ENCODE measurements at regions not wholly inside any gene's neighbourhood (a gene's known extent, or its start where the extent isn't known, plus 50 kb on each side); places are given as distances from the start of the nearest gene placed in this dataset.
"Not testable (repeated sequence)": the region's sequence is repeated elsewhere in the genome, so short reads cannot be mapped to it uniquely, and the experiment has no call there.

- Histone ChIP-seq H3K4me3 (ENCODE audit: insufficient read length, low read depth) (no peak overlapping the region), H3K9ac (ENCODE audit: insufficient read length, low read depth) (no peak overlapping the region)
Observed at GRCh38 chr13:37510441-37510840, 88.1 kb downstream of the POSTN start.

GRCh38 chr13:37505531-37505930 is 93.0 kb downstream of the POSTN start:
- TF ChIP-seq ZNF274 (IDR thresholded peaks at IDR 0.05; ENCODE audit: low read depth, low read length), result no peak
- TF ChIP-seq YY1 (IDR thresholded peaks at IDR 0.05; ENCODE audit: insufficient read depth, insufficient read length), result no peak
- no peak for TF ChIP-seq SUZ12 (IDR thresholded peaks at IDR 0.05; ENCODE audit: extremely low read depth, insufficient read depth, insufficient read length)
- H3K9me3 ChIP-seq (ENCODE audit: insufficient read depth, low read length), result peaks cover 9% of the 10 kb centered on the region; the same call in 1 of the 2 replicates
- no peaks in the 10 kb centered on the region for H3K36me3 ChIP-seq (ENCODE audit: insufficient read depth, insufficient read length, low read length)
- DNase-seq (ENCODE audit: low read depth, low spot score), result no peak
- no peak overlapping the region for H3K4me3 ChIP-seq (ENCODE audit: insufficient read length, low read depth)
- H3K4me1 ChIP-seq (ENCODE audit: insufficient read depth, insufficient read length), result no peaks in the 10 kb centered on the region
- H3K27me3 ChIP-seq (ENCODE audit: insufficient read depth, insufficient read length), result no peaks in the 10 kb centered on the region
- no peak overlapping the region for H3K9ac ChIP-seq (ENCODE audit: insufficient read length, low read depth)

More at GRCh38 chr13:37510441-37510840, 88.1 kb downstream of the POSTN start:
- H3K4me1 ChIP-seq (ENCODE audit: insufficient read depth, insufficient read length), result no peaks in the 10 kb centered on the region
- no peak for DNase-seq (ENCODE audit: low read depth, low spot score)
- peaks cover 3% of the 10 kb centered on the region; the same call in 1 of the 2 replicates for H3K9me3 ChIP-seq (ENCODE audit: insufficient read depth, low read length)
- no peaks in the 10 kb centered on the region for H3K36me3 ChIP-seq (ENCODE audit: insufficient read depth, insufficient read length, low read length)
- no peak for TF ChIP-seq YY1 (IDR thresholded peaks at IDR 0.05; ENCODE audit: insufficient read depth, insufficient read length)
- TF ChIP-seq ZNF274 (IDR thresholded peaks at IDR 0.05; ENCODE audit: low read depth, low read length), result no peak
- TF ChIP-seq SUZ12 (IDR thresholded peaks at IDR 0.05; ENCODE audit: extremely low read depth, insufficient read depth, insufficient read length), result no peak
- no peaks in the 10 kb centered on the region for H3K27me3 ChIP-seq (ENCODE audit: insufficient read depth, insufficient read length)

- TF ChIP-seq YY1 (IDR thresholded peaks at IDR 0.05; ENCODE audit: insufficient read depth, insufficient read length) (no peak), ZNF274 (IDR thresholded peaks at IDR 0.05; ENCODE audit: low read depth, low read length) (no peak), SUZ12 (IDR thresholded peaks at IDR 0.05; ENCODE audit: extremely low read depth, insufficient read depth, insufficient read length) (no peak)
- Histone ChIP-seq H3K36me3 (ENCODE audit: insufficient read depth, insufficient read length, low read length) (no peaks in the 10 kb centered on the region), H3K4me3 (ENCODE audit: insufficient read length, low read depth) (no peak overlapping the region), H3K4me1 (ENCODE audit: insufficient read depth, insufficient read length) (no peaks in the 10 kb centered on the region), H3K9me3 (ENCODE audit: insufficient read depth, low read length) (peaks cover 9% of the 10 kb centered on the region; the same call in 1 of the 2 replicates), H3K9ac (ENCODE audit: insufficient read length, low read depth) (no peak overlapping the region), H3K27me3 (ENCODE audit: insufficient read depth, insufficient read length) (no peaks in the 10 kb centered on the region)
- DNase-seq (ENCODE audit: low read depth, low spot score), result no peak
Observed at GRCh38 chr13:37504251-37504650, 94.3 kb downstream of the POSTN start.

DNA sequence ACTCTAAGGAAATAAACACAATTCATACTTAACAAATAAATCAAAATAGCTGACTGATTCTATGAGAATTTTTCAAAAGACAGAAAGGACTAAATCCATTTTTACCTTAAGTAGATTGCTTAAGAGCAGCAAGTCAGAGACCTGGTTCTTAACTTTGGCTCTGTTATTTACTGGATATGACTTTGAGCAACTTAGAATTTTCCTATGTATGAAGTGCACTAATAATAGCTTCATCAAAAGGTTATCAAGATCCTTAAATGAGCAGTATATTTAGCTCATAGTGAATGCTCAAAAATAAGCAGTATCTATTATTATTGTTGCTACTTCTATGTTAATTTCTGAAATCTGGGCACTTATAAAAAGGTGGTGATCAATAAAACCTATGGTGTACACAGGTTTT is 95.3 kb downstream of the POSTN start:
- Histone ChIP-seq H3K4me3 (ENCODE audit: insufficient read length, low read depth) (no peak overlapping the region), H3K9ac (ENCODE audit: insufficient read length, low read depth) (no peak overlapping the region), H3K27me3 (ENCODE audit: insufficient read depth, insufficient read length) (no peaks in the 10 kb centered on the region), H3K4me1 (ENCODE audit: insufficient read depth, insufficient read length) (no peaks in the 10 kb centered on the region), H3K36me3 (ENCODE audit: insufficient read depth, insufficient read length, low read length) (no peaks in the 10 kb centered on the region), H3K9me3 (ENCODE audit: insufficient read depth, low read length) (peaks cover 9% of the 10 kb centered on the region; the same call in 1 of the 2 replicates)
- TF ChIP-seq SUZ12 (IDR thresholded peaks at IDR 0.05; ENCODE audit: extremely low read depth, insufficient read depth, insufficient read length), result no peak
- no peak for TF ChIP-seq YY1 (IDR thresholded peaks at IDR 0.05; ENCODE audit: insufficient read depth, insufficient read length)
- no peak for TF ChIP-seq ZNF274 (IDR thresholded peaks at IDR 0.05; ENCODE audit: low read depth, low read length)
- no peak for DNase-seq (ENCODE audit: low read depth, low spot score)

- H3K9me3 ChIP-seq (ENCODE audit: insufficient read depth, low read length); H3K9ac ChIP-seq (ENCODE audit: insufficient read length, low read depth); H3K36me3 ChIP-seq (ENCODE audit: insufficient read depth, insufficient read length, low read length); DNase-seq (ENCODE audit: low read depth, low spot score); H3K4me1 ChIP-seq (ENCODE audit: insufficient read depth, insufficient read length); H3K27me3 ChIP-seq (ENCODE audit: insufficient read depth, insufficient read length); H3K4me3 ChIP-seq (ENCODE audit: insufficient read length, low read depth): not testable (repeated sequence)
Observed at GRCh38 chr13:37502303-37502993, 96.1 kb downstream of the POSTN start.

DNA sequence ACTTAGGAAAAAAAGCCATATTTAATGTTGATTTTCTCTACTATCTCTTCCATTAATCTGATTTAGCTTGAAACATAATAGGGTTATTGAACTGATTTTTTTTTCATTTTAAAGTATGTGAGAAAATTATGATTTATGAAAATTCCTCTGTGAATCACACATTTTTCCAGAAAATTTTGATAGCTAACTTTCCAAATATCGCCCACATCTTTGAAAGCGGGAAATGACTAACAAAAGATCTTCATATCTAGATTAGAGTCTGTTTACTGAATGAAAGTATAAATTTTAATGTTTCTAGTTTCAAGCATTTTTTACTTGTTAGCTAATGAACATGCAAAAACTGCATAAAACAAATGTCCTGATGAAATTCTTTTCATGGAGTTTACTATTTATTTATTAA is 97.4 kb downstream of the POSTN start:
- H3K4me1 ChIP-seq (ENCODE audit: insufficient read depth, insufficient read length), result no peaks in the 10 kb centered on the region
- no peaks in the 10 kb centered on the region for H3K27me3 ChIP-seq (ENCODE audit: insufficient read depth, insufficient read length)
- no peak for TF ChIP-seq YY1 (IDR thresholded peaks at IDR 0.05; ENCODE audit: insufficient read depth, insufficient read length)
- TF ChIP-seq SUZ12 (IDR thresholded peaks at IDR 0.05; ENCODE audit: extremely low read depth, insufficient read depth, insufficient read length), result no peak
- TF ChIP-seq ZNF274 (IDR thresholded peaks at IDR 0.05; ENCODE audit: low read depth, low read length), result no peak
- H3K36me3 ChIP-seq (ENCODE audit: insufficient read depth, insufficient read length, low read length), result no peaks in the 10 kb centered on the region
- no peak overlapping the region for H3K9ac ChIP-seq (ENCODE audit: insufficient read length, low read depth)
- DNase-seq (ENCODE audit: low read depth, low spot score), result no peak
- H3K9me3 ChIP-seq (ENCODE audit: insufficient read depth, low read length), result peaks cover 9% of the 10 kb centered on the region; the same call in 1 of the 2 replicates
- H3K4me3 ChIP-seq (ENCODE audit: insufficient read length, low read depth), result no peak overlapping the region

- Histone ChIP-seq H3K9me3 (ENCODE audit: insufficient read depth, low read length) (no peaks in the 10 kb centered on the region), H3K4me1 (ENCODE audit: insufficient read depth, insufficient read length) (no peaks in the 10 kb centered on the region), H3K4me3 (ENCODE audit: insufficient read length, low read depth) (no peak overlapping the region), H3K36me3 (ENCODE audit: insufficient read depth, insufficient read length, low read length) (no peaks in the 10 kb centered on the region), H3K9ac (ENCODE audit: insufficient read length, low read depth) (no peak overlapping the region), H3K27me3 (ENCODE audit: insufficient read depth, insufficient read length) (no peaks in the 10 kb centered on the region)
- no peak for DNase-seq (ENCODE audit: low read depth, low spot score)
- no peak for TF ChIP-seq YY1 (IDR thresholded peaks at IDR 0.05; ENCODE audit: insufficient read depth, insufficient read length)
- no peak for TF ChIP-seq SUZ12 (IDR thresholded peaks at IDR 0.05; ENCODE audit: extremely low read depth, insufficient read depth, insufficient read length)
- TF ChIP-seq ZNF274 (IDR thresholded peaks at IDR 0.05; ENCODE audit: low read depth, low read length), result no peak
Observed at GRCh38 chr13:37495046-37495445, 103.5 kb downstream of the POSTN start.

All from NT2/D1 (cell line).